Cerebellar cortex (tissue), 1 donor: ENCODE measurements at regions not wholly inside any gene's neighbourhood (a gene's known extent, or its start where the extent isn't known, plus 50 kb on each side); places are given as distances from the start of the nearest gene placed in this dataset.

Experiments
- DNase-seq: peaks from one replicate; pipeline ENCODE4 v3.0.0-alpha.2; 2015; ENCODE audit warnings: low spot score

- no peak for DNase-seq
Observed at GRCh38 chr1:212225416-212225815, 59.8 kb upstream of the PPP2R5A start.

GRCh38 chr1:212225871-212226302, 59.3 kb upstream of the PPP2R5A start:
- DNase-seq = no peak

GRCh38 chr1:212226467-212226866, 58.7 kb upstream of the PPP2R5A start:
- no peak for DNase-seq

GRCh38 chr1:212228076-212228475, 57.1 kb upstream of the PPP2R5A start:
- DNase-seq = no peak

GRCh38 chr1:212228591-212229119, 56.6 kb upstream of the PPP2R5A start:
- DNase-seq = no peak

- no peak for DNase-seq
Observed at GRCh38 chr1:212229654-212230053, 55.6 kb upstream of the PPP2R5A start.

GRCh38 chr1:212230329-212230728, 54.9 kb upstream of the PPP2R5A start:
- DNase-seq = no peak

- no peak for DNase-seq
Observed at GRCh38 chr1:212231372-212231771, 53.8 kb upstream of the PPP2R5A start.

- DNase-seq = no peak
Observed at GRCh38 chr1:212232090-212232489, 53.1 kb upstream of the PPP2R5A start.

GRCh38 chr1:212233321-212233720, 51.9 kb upstream of the PPP2R5A start:
- no peak for DNase-seq

- DNase-seq = no peak
Observed at GRCh38 chr1:212234431-212235395, 50.5 kb upstream of the PPP2R5A start.
